HepG2 (cell line): ENCODE measurements at regions not wholly inside any gene's neighbourhood (a gene's known extent, or its start where the extent isn't known, plus 50 kb on each side); places are given as distances from the start of the nearest gene placed in this dataset.

Source experiments
- ATAC-seq: fragments of 200-7000 bp; cut with Tn5 transposase; 3 replicates; pipeline ENCODE4 v1.9.1; 2020; ENCODE audit warnings: mild to moderate bottlenecking, moderate library complexity
- BruUV-seq: library from RNA; stranded (reverse); fragments of 400-500 nt; replicated peaks from 2 replicates; lab custom pipeline; 2021; lab: Mats Ljungman, UMichigan
- CTCF ChIA-PET: fragments of 300-600 bp; formaldehyde crosslinking; extraction: SDS; loops from one replicate; lab custom pipeline; 2021; ENCODE audit warnings: low total read pairs, inconsistent platforms, low intra/inter-chr PET ratio; lab: Yijun Ruan, JAX
- POLR2A ChIA-PET: fragments of 350-600 bp; sonication (Branson Sonifier 250); formaldehyde crosslinking; loops from one replicate; lab custom pipeline; 2020; ENCODE audit warnings: antibody characterized with exemption, inconsistent platforms; lab: Yijun Ruan, JAX
- DNase-seq: peaks from one replicate; pipeline ENCODE4 v3.0.0-alpha.2; 2015; ENCODE audit warnings: low spot score
- FAIRE-seq: peaks from 3 replicates; lab custom pipeline; 2011; peaks lifted over from hg19 to GRCh38; lab: Jason Lieb, UNC
- H2AFZ ChIP-seq: one replicate; pipeline ENCODE4 v1.6.1; 2011; ENCODE audit warnings: low read length, inconsistent platforms
- H3K27ac ChIP-seq: fragments of 300-600 bp; 3 replicates; pipeline ENCODE4 v1.8.0; 2011; ENCODE audit warnings: mixed run types, mild to moderate bottlenecking, mixed read lengths, low read length, inconsistent platforms; ENCODE audit not compliant: insufficient read depth; ENCODE audit errors: extremely low read length
- H3K27me3 ChIP-seq, 2 experiments: fragments of 200-600 bp in 1 of 2; 2 replicates in 1 of 2; 3 replicates in 1 of 2; pipeline versions ENCODE4 v1.6.0 to v1.8.0; 2011; ENCODE audit warnings: low read length in 2 of 2, mild to moderate bottlenecking in 2 of 2, moderate library complexity in 2 of 2, inconsistent platforms in 1 of 2; ENCODE audit not compliant: insufficient read depth in 2 of 2, control insufficient read depth in 1 of 2
- H3K36me3 ChIP-seq, 2 experiments: fragments of 200-600 bp in 1 of 2; replicated peaks in 1 of 2; 2 replicates in 1 of 2; 3 replicates in 1 of 2; pipeline versions ENCODE4 v1.5.1 to v1.8.0; 2011; ENCODE audit warnings: low read length in 2 of 2, inconsistent platforms in 1 of 2; ENCODE audit not compliant: insufficient read depth in 2 of 2, control insufficient read depth in 1 of 2
- H3K4me1 ChIP-seq: 2 replicates; pipeline ENCODE4 v1.5.1; 2012; ENCODE audit warnings: low read length, inconsistent platforms; ENCODE audit not compliant: insufficient read depth
- H3K4me2 ChIP-seq: 2 replicates; pipeline ENCODE4 v1.6.0; 2011; ENCODE audit warnings: low read depth, low read length, inconsistent platforms
- H3K4me3 ChIP-seq, 3 experiments: fragments of 200-600 bp in 1 of 3; sonication (generic), shearing (Covaris generic) in 1 of 3; replicated peaks in 1 of 3; 2 replicates each; pipeline ENCODE4 v1.5.1; 2011 to 2016; ENCODE audit warnings: low read length in 3 of 3, inconsistent platforms in 2 of 3, low read depth in 2 of 3, mild to moderate bottlenecking in 2 of 3, control low read depth in 1 of 3, mixed read lengths in 1 of 3; ENCODE audit not compliant: insufficient read depth in 1 of 3
- H3K79me2 ChIP-seq: one replicate; pipeline ENCODE4 v1.6.1; 2011; ENCODE audit warnings: low read length, inconsistent platforms; ENCODE audit not compliant: insufficient read depth
- H3K9ac ChIP-seq: 2 replicates; pipeline ENCODE4 v1.6.0; 2011; ENCODE audit warnings: mild to moderate bottlenecking, low read depth, low read length, inconsistent platforms; ENCODE audit not compliant: insufficient read depth
- H3K9me3 ChIP-seq: 2 replicates; pipeline ENCODE4 v1.5.1; 2012; ENCODE audit warnings: mild to moderate bottlenecking, low read length
- H4K20me1 ChIP-seq: 2 replicates; pipeline ENCODE4 v1.6.0; 2011; ENCODE audit warnings: inconsistent platforms, mild to moderate bottlenecking, low read length, moderate library complexity; ENCODE audit not compliant: insufficient read depth
- CREB1 ChIP-seq, 2 experiments: fragments of 450-650 bp in 1 of 2; IDR thresholded peaks; 2 replicates each; pipeline ENCODE4 v1.6.1; 2016 to 2017; ENCODE audit warnings: control low read depth in 1 of 2, mild to moderate bottlenecking in 1 of 2, missing compliant biosample characterization in 1 of 2, missing genetic modification characterization in 1 of 2
- KLF12 ChIP-seq: sonication (generic); formaldehyde crosslinking; IDR thresholded peaks from 2 replicates; pipeline ENCODE4 v1.4.0; 2020; ENCODE audit warnings: missing genetic modification reagents, borderline replicate concordance
- SMC3 ChIP-seq: IDR thresholded peaks from 2 replicates; pipeline ENCODE4 v1.6.1; 2011; ENCODE audit warnings: low read length, improper control_type of control experiment
- TBX3 ChIP-seq: fragments of 450-650 bp; IDR thresholded peaks from 2 replicates; pipeline ENCODE4 v1.6.1; 2017; ENCODE audit warnings: antibody characterized with exemption, mild to moderate bottlenecking, inconsistent platforms, borderline replicate concordance
- ZNF292 ChIP-seq: sonication (generic); formaldehyde crosslinking; IDR thresholded peaks from 2 replicates; pipeline ENCODE4 v1.8.1; 2022; ENCODE audit warnings: mild to moderate bottlenecking, low read depth, missing genetic modification reagents, borderline replicate concordance
- ZNF326 ChIP-seq: sonication (generic); formaldehyde crosslinking; IDR thresholded peaks from 2 replicates; pipeline ENCODE4 v1.4.0; 2020; ENCODE audit warnings: missing genetic modification reagents, borderline replicate concordance
- ZNF557 ChIP-seq: sonication (generic); formaldehyde crosslinking; IDR thresholded peaks from 2 replicates; pipeline ENCODE4 v1.4.0; 2020; ENCODE audit warnings: missing genetic modification reagents
- WGBS: methylation state at CpG from one replicate; pipeline ENCODE4 v1.1.6; 2017; ENCODE audit warnings: low lambda C conversion rate; 5-methylcytosine and 5-hydroxymethylcytosine counted together
- in situ Hi-C: cut with HindIII; loops from 2 replicates; pipeline ENCODE4 v1.10.0; 2017; ENCODE audit warnings: low pct_unique_long_range_greater_than_20kb; ENCODE audit not compliant: extremely low pct_ligation_motif_present
- intact Hi-C: fragments of 100-400 bp; cut with micrococcal nuclease; formaldehyde crosslinking; loops from one replicate; pipeline ENCODE4 v1.10.0; 2022; ENCODE audit not compliant: unreplicated experiment
- TF ChIP-seq, protein P1 (sequence below): IDR thresholded peaks from 2 replicates; pipeline ENCODE4 v1.6.1; 2016; ENCODE audit warnings: low read depth, missing genetic modification reagents, missing compliant biosample characterization
- TF ChIP-seq, protein P2 (sequence below): sonication (generic); formaldehyde crosslinking; IDR thresholded peaks from 2 replicates; pipeline ENCODE4 v1.4.0; 2020; ENCODE audit warnings: missing genetic modification reagents
- TF ChIP-seq, protein P3 (sequence below): sonication (generic); formaldehyde crosslinking; IDR thresholded peaks from 2 replicates; pipeline ENCODE4 v1.4.0; 2020; ENCODE audit warnings: missing genetic modification reagents
- TF ChIP-seq, protein P4 (sequence below): sonication (generic); formaldehyde crosslinking; IDR thresholded peaks from 2 replicates; pipeline ENCODE4 v1.5.0; 2020; ENCODE audit warnings: missing genetic modification reagents, mild to moderate bottlenecking, borderline replicate concordance

DNA sequence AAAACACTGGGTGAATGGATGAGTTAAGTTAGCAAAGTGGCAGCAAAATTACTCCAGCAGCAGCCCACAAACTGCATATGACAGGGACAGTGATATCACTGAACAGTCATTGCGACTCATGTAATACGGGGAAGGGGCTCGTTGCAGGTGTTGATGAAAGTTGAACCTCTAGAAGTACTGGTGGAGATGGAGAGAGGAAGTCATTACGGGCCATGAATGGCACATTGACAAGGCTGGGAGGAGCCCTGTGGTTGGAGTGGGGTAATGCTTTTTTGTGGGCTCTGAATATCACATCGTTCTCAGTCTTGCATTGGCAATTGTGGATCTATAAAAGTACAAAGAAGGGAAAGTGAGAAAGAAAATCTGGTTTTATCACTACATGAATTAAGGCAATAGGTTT is 278.1 kb downstream of the ZPLD1 start (continued):
- TF ChIP-seq, protein P1, sequence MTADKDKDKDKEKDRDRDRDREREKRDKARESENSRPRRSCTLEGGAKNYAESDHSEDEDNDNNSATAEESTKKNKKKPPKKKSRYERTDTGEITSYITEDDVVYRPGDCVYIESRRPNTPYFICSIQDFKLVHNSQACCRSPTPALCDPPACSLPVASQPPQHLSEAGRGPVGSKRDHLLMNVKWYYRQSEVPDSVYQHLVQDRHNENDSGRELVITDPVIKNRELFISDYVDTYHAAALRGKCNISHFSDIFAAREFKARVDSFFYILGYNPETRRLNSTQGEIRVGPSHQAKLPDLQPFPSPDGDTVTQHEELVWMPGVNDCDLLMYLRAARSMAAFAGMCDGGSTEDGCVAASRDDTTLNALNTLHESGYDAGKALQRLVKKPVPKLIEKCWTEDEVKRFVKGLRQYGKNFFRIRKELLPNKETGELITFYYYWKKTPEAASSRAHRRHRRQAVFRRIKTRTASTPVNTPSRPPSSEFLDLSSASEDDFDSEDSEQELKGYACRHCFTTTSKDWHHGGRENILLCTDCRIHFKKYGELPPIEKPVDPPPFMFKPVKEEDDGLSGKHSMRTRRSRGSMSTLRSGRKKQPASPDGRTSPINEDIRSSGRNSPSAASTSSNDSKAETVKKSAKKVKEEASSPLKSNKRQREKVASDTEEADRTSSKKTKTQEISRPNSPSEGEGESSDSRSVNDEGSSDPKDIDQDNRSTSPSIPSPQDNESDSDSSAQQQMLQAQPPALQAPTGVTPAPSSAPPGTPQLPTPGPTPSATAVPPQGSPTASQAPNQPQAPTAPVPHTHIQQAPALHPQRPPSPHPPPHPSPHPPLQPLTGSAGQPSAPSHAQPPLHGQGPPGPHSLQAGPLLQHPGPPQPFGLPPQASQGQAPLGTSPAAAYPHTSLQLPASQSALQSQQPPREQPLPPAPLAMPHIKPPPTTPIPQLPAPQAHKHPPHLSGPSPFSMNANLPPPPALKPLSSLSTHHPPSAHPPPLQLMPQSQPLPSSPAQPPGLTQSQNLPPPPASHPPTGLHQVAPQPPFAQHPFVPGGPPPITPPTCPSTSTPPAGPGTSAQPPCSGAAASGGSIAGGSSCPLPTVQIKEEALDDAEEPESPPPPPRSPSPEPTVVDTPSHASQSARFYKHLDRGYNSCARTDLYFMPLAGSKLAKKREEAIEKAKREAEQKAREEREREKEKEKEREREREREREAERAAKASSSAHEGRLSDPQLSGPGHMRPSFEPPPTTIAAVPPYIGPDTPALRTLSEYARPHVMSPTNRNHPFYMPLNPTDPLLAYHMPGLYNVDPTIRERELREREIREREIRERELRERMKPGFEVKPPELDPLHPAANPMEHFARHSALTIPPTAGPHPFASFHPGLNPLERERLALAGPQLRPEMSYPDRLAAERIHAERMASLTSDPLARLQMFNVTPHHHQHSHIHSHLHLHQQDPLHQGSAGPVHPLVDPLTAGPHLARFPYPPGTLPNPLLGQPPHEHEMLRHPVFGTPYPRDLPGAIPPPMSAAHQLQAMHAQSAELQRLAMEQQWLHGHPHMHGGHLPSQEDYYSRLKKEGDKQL (CRISPR knock-in tag): no peak
- TF ChIP-seq ZNF557 (CRISPR knock-in tag): no peak
- TF ChIP-seq, protein P2, sequence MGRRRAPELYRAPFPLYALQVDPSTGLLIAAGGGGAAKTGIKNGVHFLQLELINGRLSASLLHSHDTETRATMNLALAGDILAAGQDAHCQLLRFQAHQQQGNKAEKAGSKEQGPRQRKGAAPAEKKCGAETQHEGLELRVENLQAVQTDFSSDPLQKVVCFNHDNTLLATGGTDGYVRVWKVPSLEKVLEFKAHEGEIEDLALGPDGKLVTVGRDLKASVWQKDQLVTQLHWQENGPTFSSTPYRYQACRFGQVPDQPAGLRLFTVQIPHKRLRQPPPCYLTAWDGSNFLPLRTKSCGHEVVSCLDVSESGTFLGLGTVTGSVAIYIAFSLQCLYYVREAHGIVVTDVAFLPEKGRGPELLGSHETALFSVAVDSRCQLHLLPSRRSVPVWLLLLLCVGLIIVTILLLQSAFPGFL (CRISPR knock-in tag): no peak
- no peak for TF ChIP-seq CREB1 (IDR thresholded peaks at IDR 0.05)
- no peak for TF ChIP-seq CREB1 (CRISPR knock-in tag; IDR thresholded peaks at IDR 0.05)
- TF ChIP-seq ZNF292 (CRISPR knock-in tag): no peak
- TF ChIP-seq, all 625 proteins: peak for 0

DNA sequence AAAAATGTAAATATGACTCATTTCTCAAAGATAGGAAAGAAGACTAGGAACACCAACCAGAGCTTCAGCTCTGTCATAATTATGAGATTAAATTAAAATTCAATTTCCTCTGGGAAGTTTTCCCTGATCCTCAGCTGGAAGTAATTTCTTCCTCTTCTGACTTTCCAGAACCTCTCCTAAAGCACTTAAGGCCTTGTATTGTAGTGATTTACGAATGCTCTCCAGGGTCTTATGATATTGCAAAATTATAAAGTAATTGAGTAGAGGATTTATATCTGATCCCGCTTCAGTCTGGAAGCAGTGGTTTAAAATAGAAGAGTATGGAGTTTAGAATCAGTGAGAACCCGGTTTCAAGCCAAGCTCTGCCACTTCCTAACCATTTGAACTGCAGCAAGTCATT is 279.8 kb downstream of the ZPLD1 start:
- ATAC-seq: no peak
- BruUV-seq: no TSS peak
- Histone ChIP-seq H3K27me3 (no peaks in the 10 kb centered on the region), H4K20me1 (no peaks in the 10 kb centered on the region), H3K9ac (no peak overlapping the region), H2AFZ (no peak overlapping the region), H3K4me1 (no peaks in the 10 kb centered on the region), H3K36me3 (no peaks in the 10 kb centered on the region), H3K27ac (no peak overlapping the region), H3K9me3 (no peaks in the 10 kb centered on the region), H3K4me3 (no peak overlapping the region), H3K4me2 (no peak overlapping the region), H3K79me2 (no peaks in the 10 kb centered on the region)
- POLR2A ChIA-PET: no interaction called here
- CTCF ChIA-PET: no interaction called here
- intact Hi-C loops (no loop called here), in situ Hi-C loops (no loop called here)
- DNase-seq: no peak
- 2% methylated on average over 3 of the region's 3 CpGs for WGBS
- no peak for FAIRE-seq
- TF ChIP-seq, protein P3, sequence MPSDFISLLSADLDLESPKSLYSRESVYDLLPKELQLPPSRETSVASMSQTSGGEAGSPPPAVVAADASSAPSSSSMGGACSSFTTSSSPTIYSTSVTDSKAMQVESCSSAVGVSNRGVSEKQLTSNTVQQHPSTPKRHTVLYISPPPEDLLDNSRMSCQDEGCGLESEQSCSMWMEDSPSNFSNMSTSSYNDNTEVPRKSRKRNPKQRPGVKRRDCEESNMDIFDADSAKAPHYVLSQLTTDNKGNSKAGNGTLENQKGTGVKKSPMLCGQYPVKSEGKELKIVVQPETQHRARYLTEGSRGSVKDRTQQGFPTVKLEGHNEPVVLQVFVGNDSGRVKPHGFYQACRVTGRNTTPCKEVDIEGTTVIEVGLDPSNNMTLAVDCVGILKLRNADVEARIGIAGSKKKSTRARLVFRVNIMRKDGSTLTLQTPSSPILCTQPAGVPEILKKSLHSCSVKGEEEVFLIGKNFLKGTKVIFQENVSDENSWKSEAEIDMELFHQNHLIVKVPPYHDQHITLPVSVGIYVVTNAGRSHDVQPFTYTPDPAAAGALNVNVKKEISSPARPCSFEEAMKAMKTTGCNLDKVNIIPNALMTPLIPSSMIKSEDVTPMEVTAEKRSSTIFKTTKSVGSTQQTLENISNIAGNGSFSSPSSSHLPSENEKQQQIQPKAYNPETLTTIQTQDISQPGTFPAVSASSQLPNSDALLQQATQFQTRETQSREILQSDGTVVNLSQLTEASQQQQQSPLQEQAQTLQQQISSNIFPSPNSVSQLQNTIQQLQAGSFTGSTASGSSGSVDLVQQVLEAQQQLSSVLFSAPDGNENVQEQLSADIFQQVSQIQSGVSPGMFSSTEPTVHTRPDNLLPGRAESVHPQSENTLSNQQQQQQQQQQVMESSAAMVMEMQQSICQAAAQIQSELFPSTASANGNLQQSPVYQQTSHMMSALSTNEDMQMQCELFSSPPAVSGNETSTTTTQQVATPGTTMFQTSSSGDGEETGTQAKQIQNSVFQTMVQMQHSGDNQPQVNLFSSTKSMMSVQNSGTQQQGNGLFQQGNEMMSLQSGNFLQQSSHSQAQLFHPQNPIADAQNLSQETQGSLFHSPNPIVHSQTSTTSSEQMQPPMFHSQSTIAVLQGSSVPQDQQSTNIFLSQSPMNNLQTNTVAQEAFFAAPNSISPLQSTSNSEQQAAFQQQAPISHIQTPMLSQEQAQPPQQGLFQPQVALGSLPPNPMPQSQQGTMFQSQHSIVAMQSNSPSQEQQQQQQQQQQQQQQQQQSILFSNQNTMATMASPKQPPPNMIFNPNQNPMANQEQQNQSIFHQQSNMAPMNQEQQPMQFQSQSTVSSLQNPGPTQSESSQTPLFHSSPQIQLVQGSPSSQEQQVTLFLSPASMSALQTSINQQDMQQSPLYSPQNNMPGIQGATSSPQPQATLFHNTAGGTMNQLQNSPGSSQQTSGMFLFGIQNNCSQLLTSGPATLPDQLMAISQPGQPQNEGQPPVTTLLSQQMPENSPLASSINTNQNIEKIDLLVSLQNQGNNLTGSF (CRISPR knock-in tag): no peak
- TF ChIP-seq ZNF326 (no peak), TBX3 (no peak), KLF12 (CRISPR knock-in tag) (no peak), SMC3 (no peak)
- TF ChIP-seq, protein P4, sequence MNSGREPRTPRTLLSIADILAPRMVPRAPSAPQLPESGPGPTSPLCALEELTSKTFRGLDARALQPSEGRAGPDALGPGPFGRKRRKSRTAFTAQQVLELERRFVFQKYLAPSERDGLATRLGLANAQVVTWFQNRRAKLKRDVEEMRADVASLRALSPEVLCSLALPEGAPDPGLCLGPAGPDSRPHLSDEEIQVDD (CRISPR knock-in tag): no peak
